ENCODE measurements at regions not wholly inside any gene's neighbourhood (a gene's known extent, or its start where the extent isn't known, plus 50 kb on each side); places are given as distances from the start of the nearest gene placed in this dataset.

- DNase-seq (ENCODE audit: low spot score), result no peak
These were observed 319.3 kb upstream of the UBE2E3 start for GRCh38 chr2:180660881-180661685.

- DNase-seq (ENCODE audit: low spot score), result no peak
These were observed 320.2 kb upstream of the UBE2E3 start for GRCh38 chr2:180660207-180660606.

- no peak for DNase-seq (ENCODE audit: low spot score)
These were observed 323.4 kb upstream of the UBE2E3 start for GRCh38 chr2:180657054-180657453.

GRCh38 chr2:180656455-180656847, 324.0 kb upstream of the UBE2E3 start:
- DNase-seq (ENCODE audit: low spot score), result no peak

- DNase-seq (ENCODE audit: low spot score), result no peak
These were observed 324.5 kb upstream of the UBE2E3 start for GRCh38 chr2:180655842-180656454.

- DNase-seq (ENCODE audit: low spot score), result no peak
These were observed 325.0 kb upstream of the UBE2E3 start for GRCh38 chr2:180655393-180655792.

GRCh38 chr2:180653481-180653880, 326.9 kb upstream of the UBE2E3 start:
- DNase-seq (ENCODE audit: low spot score), result no peak

GRCh38 chr2:180652794-180653193, 327.6 kb upstream of the UBE2E3 start:
- DNase-seq (ENCODE audit: low spot score), result no peak

GRCh38 chr2:180651596-180651995, 328.8 kb upstream of the UBE2E3 start:
- no peak for DNase-seq (ENCODE audit: low spot score)

GRCh38 chr2:180647621-180648020, 332.8 kb upstream of the UBE2E3 start:
- DNase-seq (ENCODE audit: low spot score), result no peak

GRCh38 chr2:180647221-180647620, 333.2 kb upstream of the UBE2E3 start:
- no peak for DNase-seq (ENCODE audit: low spot score)

GRCh38 chr2:180646756-180647155, 333.6 kb upstream of the UBE2E3 start:
- no peak for DNase-seq (ENCODE audit: low spot score)

GRCh38 chr2:180644709-180645108, 335.7 kb upstream of the UBE2E3 start:
- no peak for DNase-seq (ENCODE audit: low spot score)

GRCh38 chr2:180630756-180631155, 349.6 kb upstream of the UBE2E3 start:
- DNase-seq (ENCODE audit: low spot score), result no peak

- no peak for DNase-seq (ENCODE audit: low spot score)
These were observed 355.2 kb upstream of the UBE2E3 start for GRCh38 chr2:180625006-180625844.

- DNase-seq (ENCODE audit: low spot score), result no peak
These were observed 358.2 kb upstream of the UBE2E3 start for GRCh38 chr2:180621941-180622918.

GRCh38 chr2:180621366-180621765, 359.0 kb upstream of the UBE2E3 start:
- no peak for DNase-seq (ENCODE audit: low spot score)

GRCh38 chr2:180618570-180618969, 361.8 kb upstream of the UBE2E3 start:
- no peak for DNase-seq (ENCODE audit: low spot score)

GRCh38 chr2:180614776-180615175, 365.6 kb upstream of the UBE2E3 start:
- DNase-seq (ENCODE audit: low spot score), result no peak

- DNase-seq (ENCODE audit: low spot score), result no peak
These were observed 370.6 kb upstream of the UBE2E3 start for GRCh38 chr2:180609626-180610340.

Measured in ureter (tissue), 1 donor.